CD14-positive monocyte (primary cell): ENCODE measurements at regions not wholly inside any gene's neighbourhood (a gene's known extent, or its start where the extent isn't known, plus 50 kb on each side); places are given as distances from the start of the nearest gene placed in this dataset.

Experiments used
- DNase-seq, 3 donors: peaks; one replicate each; pipeline ENCODE4 v3.0.0-alpha.2; 2011 to 2022
- H2AFZ ChIP-seq: 2 replicates; pipeline ENCODE4 v1.6.0; 2012; ENCODE audit warnings: mild to moderate bottlenecking, low read depth, low read length, inconsistent platforms; ENCODE audit not compliant: insufficient read depth, poor library complexity, severe bottlenecking
- H3K27ac ChIP-seq, 2 donors: 1 replicate in 1 of 2; 2 replicates in 1 of 2; pipeline ENCODE4 v1.5.1; 2012 to 2013; ENCODE audit warnings: low read length in 2 of 2, control low read depth in 1 of 2, inconsistent platforms in 1 of 2, low read depth in 1 of 2, mild to moderate bottlenecking in 1 of 2
- H3K27me3 ChIP-seq, 2 donors: one replicate each; pipeline versions ENCODE4 v1.6.0 to v1.6.1; 2011 to 2013; ENCODE audit warnings: low read length in 2 of 2; ENCODE audit not compliant: control insufficient read depth in 2 of 2, insufficient read depth in 2 of 2
- H3K36me3 ChIP-seq, 2 donors: replicated peaks in 1 of 2; 1 replicate in 1 of 2; 2 replicates in 1 of 2; pipeline versions ENCODE4 v1.5.1 to v1.6.1; 2012 to 2013; ENCODE audit warnings: low read length in 2 of 2, control low read depth in 1 of 2, inconsistent platforms in 1 of 2, mild to moderate bottlenecking in 1 of 2; ENCODE audit not compliant: insufficient read depth in 2 of 2, control insufficient read depth in 1 of 2
- H3K4me1 ChIP-seq, 2 donors: 1 replicate in 1 of 2; 2 replicates in 1 of 2; pipeline versions ENCODE4 v1.5.1 to v1.6.1; 2012 to 2013; ENCODE audit warnings: low read length in 2 of 2, control low read depth in 1 of 2, inconsistent platforms in 1 of 2, mild to moderate bottlenecking in 1 of 2, moderate library complexity in 1 of 2; ENCODE audit not compliant: insufficient read depth in 2 of 2, control insufficient read depth in 1 of 2
- H3K4me2 ChIP-seq: replicated peaks from 2 replicates; pipeline ENCODE3; 2012; ENCODE audit warnings: low read length, moderate library complexity, mild to moderate bottlenecking; ENCODE audit not compliant: poor library complexity, severe bottlenecking; ENCODE audit errors: extremely low read depth
- H3K4me3 ChIP-seq, 3 experiments: fragments of 200-600 bp in 1 of 3; sonication (generic) in 1 of 3; replicated peaks in 1 of 3; 1 replicate in 2 of 3; 2 replicates in 1 of 3; pipeline ENCODE4 v1.5.1; 2011 to 2013; ENCODE audit warnings: low read length in 3 of 3, mild to moderate bottlenecking in 3 of 3, control low read depth in 2 of 3, low read depth in 2 of 3, inconsistent platforms in 1 of 3, moderate library complexity in 1 of 3
- H3K79me2 ChIP-seq: 2 replicates; pipeline ENCODE4 v1.6.0; 2012; ENCODE audit warnings: mild to moderate bottlenecking, control low read depth, inconsistent platforms, low read length, moderate library complexity; ENCODE audit not compliant: insufficient read depth
- H3K9ac ChIP-seq: 2 replicates; pipeline ENCODE4 v1.6.0; 2017; ENCODE audit warnings: low read length, mild to moderate bottlenecking; ENCODE audit not compliant: insufficient read depth, poor library complexity, severe bottlenecking
- H3K9me3 ChIP-seq, 2 donors: replicated peaks in 1 of 2; 1 replicate in 1 of 2; 2 replicates in 1 of 2; pipeline versions ENCODE4 v1.5.1 to v1.6.1; 2012 to 2013; ENCODE audit warnings: low read length in 2 of 2, control low read depth in 1 of 2; ENCODE audit not compliant: control insufficient read depth in 1 of 2, insufficient read depth in 1 of 2
- H4K20me1 ChIP-seq: 2 replicates; pipeline ENCODE4 v1.6.0; 2012; ENCODE audit warnings: mild to moderate bottlenecking, low read length, control low read depth, moderate library complexity; ENCODE audit not compliant: insufficient read depth
- H3K27ac Mint-ChIP-seq, 7 donors: one replicate each; pipeline ENCODE4 v1.8.0; 2020; ENCODE audit warnings: mild to moderate bottlenecking in 7 of 7, mixed read lengths in 7 of 7, moderate library complexity in 6 of 7, inconsistent platforms in 2 of 7
- H3K27me3 Mint-ChIP-seq, 3 donors: one replicate each; pipeline ENCODE4 v1.8.0; 2021 to 2022; ENCODE audit warnings: low read depth in 3 of 3, mild to moderate bottlenecking in 3 of 3, mixed read lengths in 3 of 3, moderate library complexity in 3 of 3, inconsistent platforms in 1 of 3
- H3K36me3 Mint-ChIP-seq, 2 donors: one replicate each; pipeline ENCODE4 v1.8.0; 2020; ENCODE audit warnings: mixed read lengths in 2 of 2, inconsistent platforms in 1 of 2, mild to moderate bottlenecking in 1 of 2
- H3K4me1 Mint-ChIP-seq: one replicate; pipeline ENCODE4 v1.8.0; 2020; ENCODE audit warnings: mild to moderate bottlenecking, mixed read lengths
- H3K4me3 Mint-ChIP-seq, 2 donors: one replicate each; pipeline ENCODE4 v1.8.0; 2020; ENCODE audit warnings: mild to moderate bottlenecking in 2 of 2, mixed read lengths in 2 of 2, moderate library complexity in 1 of 2
- H3K9me3 Mint-ChIP-seq, 7 donors: one replicate each; pipeline ENCODE4 v1.8.0; 2020 to 2022; ENCODE audit warnings: mixed read lengths in 7 of 7, mild to moderate bottlenecking in 6 of 7, moderate library complexity in 6 of 7, inconsistent platforms in 2 of 7
- CTCF ChIP-seq: fragments of 200-600 bp; IDR thresholded peaks from one replicate; pipeline ENCODE4 v1.8.0; 2022; ENCODE audit warnings: antibody characterized with exemption, mild to moderate bottlenecking
- WGBS: methylation state at CpG from one replicate; pipeline ENCODE4 v1.1.5; 2013; ENCODE audit warnings: missing lambda C conversion rate; ENCODE audit not compliant: insufficient coverage; 5-methylcytosine and 5-hydroxymethylcytosine counted together
- intact Hi-C, 2 donors: fragments of 100-400 bp; cut with micrococcal nuclease; formaldehyde crosslinking; loops; one replicate each; pipeline versions ENCODE4 v1.15.0 to v1.15.1; 2023

GRCh38 chr10:58943256-58943890 lies 233.1 kb upstream of the PHYHIPL start:
- Mint-ChIP-seq H3K27me3 (peaks cover 3 to 15% (median 4%) of the 10 kb centered on the region in 3 donors), H3K4me1 (no peaks in the 10 kb centered on the region), H3K4me3 (no peak overlapping the region), H3K27ac (no peak overlapping the region), H3K9me3 (peaks cover 0 to 3% (median 0%) of the 10 kb centered on the region in 7 donors), H3K36me3 (no peaks in the 10 kb centered on the region)
- no peak overlapping the region for H3K9ac ChIP-seq
- no peaks in the 10 kb centered on the region for H3K79me2 ChIP-seq
- no peaks in the 10 kb centered on the region for H3K9me3 ChIP-seq
- no peak overlapping the region for H2AFZ ChIP-seq
- intact Hi-C loops, result no loop called here
- H3K36me3 ChIP-seq, result no peaks in the 10 kb centered on the region
- no peaks in the 10 kb centered on the region for H4K20me1 ChIP-seq
- TF ChIP-seq CTCF, result no peak
- H3K27ac ChIP-seq, result no peak overlapping the region
- no peak overlapping the region for H3K4me2 ChIP-seq
- H3K27me3 ChIP-seq, result no peaks in the 10 kb centered on the region
- WGBS, result no CpG with 5 or more reads among the region's 1 CpG
- no peak overlapping the region for H3K4me3 ChIP-seq
- no peak for DNase-seq
- H3K4me1 ChIP-seq, result no peaks in the 10 kb centered on the region

- Histone ChIP-seq H4K20me1 (no peaks in the 10 kb centered on the region), H3K27ac (no peak overlapping the region), H3K79me2 (no peaks in the 10 kb centered on the region), H3K4me1 (no peaks in the 10 kb centered on the region), H3K27me3 (no peaks in the 10 kb centered on the region), H3K4me2 (no peak overlapping the region), H3K4me3 (no peak overlapping the region), H3K9ac (no peak overlapping the region), H2AFZ (no peak overlapping the region), H3K9me3 (no peaks in the 10 kb centered on the region), H3K36me3 (no peaks in the 10 kb centered on the region)
- peaks cover 0 to 3% (median 0%) of the 10 kb centered on the region in 7 donors for H3K9me3 Mint-ChIP-seq
- H3K4me3 Mint-ChIP-seq, result no peak overlapping the region
- TF ChIP-seq CTCF, result no peak
- no peaks in the 10 kb centered on the region for H3K36me3 Mint-ChIP-seq
- no peak for DNase-seq
- H3K4me1 Mint-ChIP-seq, result no peaks in the 10 kb centered on the region
- intact Hi-C loops, result no loop called here
- H3K27ac Mint-ChIP-seq, result no peak overlapping the region
- peaks cover 3 to 15% (median 4%) of the 10 kb centered on the region in 3 donors for H3K27me3 Mint-ChIP-seq
These were observed 232.5 kb upstream of the PHYHIPL start for GRCh38 chr10:58943960-58944359.
